ENCODE measurements at regions not wholly inside any gene's neighbourhood (a gene's known extent, or its start where the extent isn't known, plus 50 kb on each side); places are given as distances from the start of the nearest gene placed in this dataset.

DNA sequence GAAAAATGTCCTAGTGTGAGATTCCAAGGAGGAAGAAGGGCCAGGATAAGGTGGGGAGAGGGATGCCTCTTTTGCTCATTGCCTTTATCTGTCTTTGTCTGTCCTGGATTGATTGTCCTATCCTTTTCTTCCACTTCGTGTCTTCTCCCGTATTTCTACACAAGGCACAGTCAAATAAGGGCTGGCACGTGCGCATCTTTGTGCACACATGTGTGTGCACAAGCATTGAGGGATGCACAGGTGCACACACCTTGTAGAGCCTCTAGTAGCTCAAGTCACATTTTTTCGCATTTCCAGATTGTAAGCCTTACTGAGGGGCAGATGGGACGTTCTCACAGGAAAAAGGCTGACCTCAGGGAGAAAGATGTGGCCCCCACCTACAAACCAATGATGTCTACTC, 170.2 kb upstream of the TNP1 start:
- Histone ChIP-seq H3K4me2 (ENCODE audit: low read length) (no peak overlapping the region), H2AFZ (ENCODE audit: low read depth, low read length) (no peak overlapping the region), H4K20me1 (ENCODE audit: insufficient read depth, low read length) (no peaks in the 10 kb centered on the region), H3K27ac (ENCODE audit: low read depth, low read length) (no peak overlapping the region), H3K4me3 (ENCODE audit: insufficient read depth, low read depth, low read length) (no peak overlapping the region), H3K4me1 (ENCODE audit: insufficient read depth, low read length) (no peaks in the 10 kb centered on the region), H3K9ac (ENCODE audit: low read length) (no peak overlapping the region), H3K36me3 (ENCODE audit: insufficient read depth, low read length) (no peaks in the 10 kb centered on the region), H3K9me3 (ENCODE audit: insufficient read depth, low read depth, low read length) (no peaks in the 10 kb centered on the region), H3K27me3 (ENCODE audit: insufficient read depth, low read length) (no peaks in the 10 kb centered on the region), H3K79me2 (ENCODE audit: insufficient read depth, low read length) (no peaks in the 10 kb centered on the region)
- DNase-seq (ENCODE audit: low read depth), result no peak
- FAIRE-seq, result no peak
- Mint-ChIP-seq H3K4me3 (ENCODE audit: unreplicated experiment) (no peak overlapping the region), H3K4me1 (ENCODE audit: low read depth, unreplicated experiment) (peaks cover 9% of the 10 kb centered on the region), H3K36me3 (ENCODE audit: low read depth, unreplicated experiment) (no peaks in the 10 kb centered on the region), H3K9me3 (ENCODE audit: unreplicated experiment) (peaks cover 14% of the 10 kb centered on the region), H3K27ac (ENCODE audit: unreplicated experiment) (no peak overlapping the region), H3K27me3 (ENCODE audit: low read depth, unreplicated experiment) (peaks cover 59% of the 10 kb centered on the region)
- TF ChIP-seq EZH2 (IDR thresholded peaks at IDR 0.05; ENCODE audit: insufficient read depth, low read length) (no peak), CTCF (IDR thresholded peaks at IDR 0.05; ENCODE audit: insufficient read depth, low read depth, low read length) (no peak)

DNA sequence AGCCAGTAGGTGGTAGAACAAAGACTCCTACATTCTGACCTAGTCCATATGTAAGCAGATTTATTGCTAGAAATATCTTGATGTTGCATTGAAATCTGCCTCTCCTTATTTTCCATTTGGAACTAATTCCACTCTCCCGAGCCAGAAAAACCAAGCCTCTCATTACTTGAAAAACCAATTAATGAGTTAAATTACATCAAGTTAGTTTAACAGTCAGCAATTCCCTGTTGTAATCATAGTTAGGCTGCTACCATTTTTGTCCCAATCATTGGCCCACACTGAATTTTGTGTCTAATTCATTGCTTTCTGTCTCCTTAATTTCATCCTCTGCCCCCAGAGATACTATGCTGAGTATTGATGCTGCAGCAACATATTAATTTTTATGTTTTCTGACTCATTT, 168.3 kb upstream of the TNP1 start:
- H4K20me1 ChIP-seq (ENCODE audit: insufficient read depth, low read length), result no peaks in the 10 kb centered on the region
- H3K27ac ChIP-seq (ENCODE audit: low read depth, low read length), result no peak overlapping the region
- Mint-ChIP-seq H3K9me3 (ENCODE audit: unreplicated experiment) (peaks cover 12% of the 10 kb centered on the region), H3K36me3 (ENCODE audit: low read depth, unreplicated experiment) (no peaks in the 10 kb centered on the region), H3K4me3 (ENCODE audit: unreplicated experiment) (no peak overlapping the region), H3K27ac (ENCODE audit: unreplicated experiment) (no peak overlapping the region), H3K27me3 (ENCODE audit: low read depth, unreplicated experiment) (peaks cover 47% of the 10 kb centered on the region), H3K4me1 (ENCODE audit: low read depth, unreplicated experiment) (peaks cover 9% of the 10 kb centered on the region)
- no peak overlapping the region for H3K4me3 ChIP-seq (ENCODE audit: insufficient read depth, low read depth, low read length)
- no peaks in the 10 kb centered on the region for H3K79me2 ChIP-seq (ENCODE audit: insufficient read depth, low read length)
- H3K4me2 ChIP-seq (ENCODE audit: low read length), result no peak overlapping the region
- H3K9me3 ChIP-seq (ENCODE audit: insufficient read depth, low read depth, low read length), result no peaks in the 10 kb centered on the region
- no peaks in the 10 kb centered on the region for H3K27me3 ChIP-seq (ENCODE audit: insufficient read depth, low read length)
- FAIRE-seq (no peak), DNase-seq (ENCODE audit: low read depth) (no peak)
- H3K4me1 ChIP-seq (ENCODE audit: insufficient read depth, low read length), result no peaks in the 10 kb centered on the region
- H3K9ac ChIP-seq (ENCODE audit: low read length), result no peak overlapping the region
- no peak for TF ChIP-seq CTCF (IDR thresholded peaks at IDR 0.05; ENCODE audit: insufficient read depth, low read depth, low read length)
- TF ChIP-seq EZH2 (IDR thresholded peaks at IDR 0.05; ENCODE audit: insufficient read depth, low read length), result no peak
- no peak overlapping the region for H2AFZ ChIP-seq (ENCODE audit: low read depth, low read length)
- no peaks in the 10 kb centered on the region for H3K36me3 ChIP-seq (ENCODE audit: insufficient read depth, low read length)

- Histone ChIP-seq H3K4me1 (ENCODE audit: insufficient read depth, low read length) (no peaks in the 10 kb centered on the region), H3K79me2 (ENCODE audit: insufficient read depth, low read length) (no peaks in the 10 kb centered on the region), H3K27ac (ENCODE audit: low read depth, low read length) (no peak overlapping the region), H3K4me2 (ENCODE audit: low read length) (no peak overlapping the region), H3K36me3 (ENCODE audit: insufficient read depth, low read length) (no peaks in the 10 kb centered on the region), H4K20me1 (ENCODE audit: insufficient read depth, low read length) (no peaks in the 10 kb centered on the region), H3K9me3 (ENCODE audit: insufficient read depth, low read depth, low read length) (no peaks in the 10 kb centered on the region), H2AFZ (ENCODE audit: low read depth, low read length) (no peak overlapping the region), H3K4me3 (ENCODE audit: insufficient read depth, low read depth, low read length) (no peak overlapping the region), H3K9ac (ENCODE audit: low read length) (no peak overlapping the region), H3K27me3 (ENCODE audit: insufficient read depth, low read length) (no peaks in the 10 kb centered on the region)
- FAIRE-seq (no peak), DNase-seq (ENCODE audit: low read depth) (peak; percentile 21)
- no peak for TF ChIP-seq CTCF (IDR thresholded peaks at IDR 0.05; ENCODE audit: insufficient read depth, low read depth, low read length)
- no peak for TF ChIP-seq EZH2 (IDR thresholded peaks at IDR 0.05; ENCODE audit: insufficient read depth, low read length)
- Mint-ChIP-seq H3K27me3 (ENCODE audit: low read depth, unreplicated experiment) (peaks cover 40% of the 10 kb centered on the region), H3K9me3 (ENCODE audit: unreplicated experiment) (peaks cover 12% of the 10 kb centered on the region), H3K27ac (ENCODE audit: unreplicated experiment) (no peak overlapping the region), H3K36me3 (ENCODE audit: low read depth, unreplicated experiment) (no peaks in the 10 kb centered on the region), H3K4me1 (ENCODE audit: low read depth, unreplicated experiment) (peaks cover 9% of the 10 kb centered on the region), H3K4me3 (ENCODE audit: unreplicated experiment) (no peak overlapping the region)
Observed at GRCh38 chr2:217027414-217027813, 167.6 kb upstream of the TNP1 start.
